Ishikawa (cell line): ENCODE measurements at regions not wholly inside any gene's neighbourhood (a gene's known extent, or its start where the extent isn't known, plus 50 kb on each side); places are given as distances from the start of the nearest gene placed in this dataset.

Experiments
- CEBPB ChIP-seq: IDR thresholded peaks from 2 replicates; pipeline ENCODE4 v1.6.1; 2012
- CREB1 ChIP-seq: IDR thresholded peaks from 2 replicates; pipeline ENCODE4 v1.6.1; 2012; ENCODE audit warnings: low read depth
- EGR1 ChIP-seq: IDR thresholded peaks from 2 replicates; pipeline ENCODE4 v1.6.1; 2012
- EP300 ChIP-seq: IDR thresholded peaks from 2 replicates; pipeline ENCODE4 v1.6.1; 2012; ENCODE audit warnings: borderline replicate concordance
- FOXM1 ChIP-seq: IDR thresholded peaks from 2 replicates; pipeline ENCODE4 v1.6.1; 2012; ENCODE audit warnings: low read depth, borderline replicate concordance
- RAD21 ChIP-seq: IDR thresholded peaks from 2 replicates; pipeline ENCODE4 v1.6.1; 2012; ENCODE audit warnings: low read depth
- TAF1 ChIP-seq: IDR thresholded peaks from 2 replicates; pipeline ENCODE4 v1.6.1; 2012; ENCODE audit warnings: low read depth, mild to moderate bottlenecking
- TCF12 ChIP-seq: IDR thresholded peaks from 2 replicates; pipeline ENCODE4 v1.6.1; 2012; ENCODE audit warnings: low read depth
- TEAD4 ChIP-seq: IDR thresholded peaks from 2 replicates; pipeline ENCODE4 v1.6.1; 2012
- YY1 ChIP-seq: IDR thresholded peaks from 2 replicates; pipeline ENCODE4 v1.6.1; 2012; ENCODE audit warnings: low read depth
- TF ChIP-seq, protein P1 (sequence below): IDR thresholded peaks from 2 replicates; pipeline ENCODE4 v1.6.1; 2012
- TF ChIP-seq, protein P2 (sequence below): IDR thresholded peaks from 2 replicates; pipeline ENCODE4 v1.6.1; 2012; ENCODE audit warnings: low read depth, mild to moderate bottlenecking

DNA sequence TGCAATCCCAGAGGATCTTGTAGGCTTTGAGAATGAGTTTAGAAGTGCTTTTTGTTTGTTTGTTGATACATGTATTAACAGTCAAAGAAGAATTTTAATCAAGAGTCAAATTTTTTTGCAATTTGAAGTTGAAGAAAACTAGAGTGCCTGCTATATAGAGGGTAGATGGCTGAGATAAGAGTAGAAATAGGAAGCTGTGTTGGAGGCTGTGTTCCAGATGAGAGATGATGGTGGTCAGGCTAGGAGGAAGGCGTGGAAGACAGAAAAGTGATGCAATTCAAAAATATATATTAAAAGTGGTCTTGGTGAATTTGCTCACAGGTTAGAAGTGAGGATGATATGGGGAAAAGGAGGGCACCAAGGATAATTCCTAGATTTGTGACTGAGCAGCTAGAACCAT lies 978.3 kb downstream of the BCL11A start:
- no peak for TF ChIP-seq CREB1
- TF ChIP-seq EGR1, result no peak
- TF ChIP-seq, protein P1, sequence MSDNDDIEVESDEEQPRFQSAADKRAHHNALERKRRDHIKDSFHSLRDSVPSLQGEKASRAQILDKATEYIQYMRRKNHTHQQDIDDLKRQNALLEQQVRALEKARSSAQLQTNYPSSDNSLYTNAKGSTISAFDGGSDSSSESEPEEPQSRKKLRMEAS, result no peak
- TF ChIP-seq EP300, result no peak
- TF ChIP-seq, protein P2, sequence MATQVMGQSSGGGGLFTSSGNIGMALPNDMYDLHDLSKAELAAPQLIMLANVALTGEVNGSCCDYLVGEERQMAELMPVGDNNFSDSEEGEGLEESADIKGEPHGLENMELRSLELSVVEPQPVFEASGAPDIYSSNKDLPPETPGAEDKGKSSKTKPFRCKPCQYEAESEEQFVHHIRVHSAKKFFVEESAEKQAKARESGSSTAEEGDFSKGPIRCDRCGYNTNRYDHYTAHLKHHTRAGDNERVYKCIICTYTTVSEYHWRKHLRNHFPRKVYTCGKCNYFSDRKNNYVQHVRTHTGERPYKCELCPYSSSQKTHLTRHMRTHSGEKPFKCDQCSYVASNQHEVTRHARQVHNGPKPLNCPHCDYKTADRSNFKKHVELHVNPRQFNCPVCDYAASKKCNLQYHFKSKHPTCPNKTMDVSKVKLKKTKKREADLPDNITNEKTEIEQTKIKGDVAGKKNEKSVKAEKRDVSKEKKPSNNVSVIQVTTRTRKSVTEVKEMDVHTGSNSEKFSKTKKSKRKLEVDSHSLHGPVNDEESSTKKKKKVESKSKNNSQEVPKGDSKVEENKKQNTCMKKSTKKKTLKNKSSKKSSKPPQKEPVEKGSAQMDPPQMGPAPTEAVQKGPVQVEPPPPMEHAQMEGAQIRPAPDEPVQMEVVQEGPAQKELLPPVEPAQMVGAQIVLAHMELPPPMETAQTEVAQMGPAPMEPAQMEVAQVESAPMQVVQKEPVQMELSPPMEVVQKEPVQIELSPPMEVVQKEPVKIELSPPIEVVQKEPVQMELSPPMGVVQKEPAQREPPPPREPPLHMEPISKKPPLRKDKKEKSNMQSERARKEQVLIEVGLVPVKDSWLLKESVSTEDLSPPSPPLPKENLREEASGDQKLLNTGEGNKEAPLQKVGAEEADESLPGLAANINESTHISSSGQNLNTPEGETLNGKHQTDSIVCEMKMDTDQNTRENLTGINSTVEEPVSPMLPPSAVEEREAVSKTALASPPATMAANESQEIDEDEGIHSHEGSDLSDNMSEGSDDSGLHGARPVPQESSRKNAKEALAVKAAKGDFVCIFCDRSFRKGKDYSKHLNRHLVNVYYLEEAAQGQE, result no peak
- no peak for TF ChIP-seq CEBPB
- no peak for TF ChIP-seq RAD21
- TF ChIP-seq YY1, result no peak
- no peak for TF ChIP-seq FOXM1
- no peak for TF ChIP-seq TAF1
- TF ChIP-seq TEAD4, result no peak
- TF ChIP-seq TCF12, result no peak
